NT2/D1 (cell line): ENCODE measurements at regions not wholly inside any gene's neighbourhood (a gene's known extent, or its start where the extent isn't known, plus 50 kb on each side); places are given as distances from the start of the nearest gene placed in this dataset.

ENCODE experiments used
- SUZ12 ChIP-seq: IDR thresholded peaks from 2 replicates; pipeline ENCODE4 v1.6.1; 2011; ENCODE audit not compliant: insufficient read length, insufficient read depth; ENCODE audit errors: extremely low read depth
- YY1 ChIP-seq: IDR thresholded peaks from 2 replicates; pipeline ENCODE4 v1.6.1; 2011; ENCODE audit not compliant: insufficient read length, insufficient read depth
- ZNF274 ChIP-seq: IDR thresholded peaks from 2 replicates; pipeline ENCODE4 v1.6.1; 2011; ENCODE audit warnings: mild to moderate bottlenecking, low read depth, low read length

- TF ChIP-seq ZNF274: no peak
- TF ChIP-seq YY1: no peak
- no peak for TF ChIP-seq SUZ12
Observed at GRCh38 chr5:152990217-152990616, 500.3 kb upstream of the GRIA1 start.
